ENCODE measurements at regions not wholly inside any gene's neighbourhood (a gene's known extent, or its start where the extent isn't known, plus 50 kb on each side); places are given as distances from the start of the nearest gene placed in this dataset.
A peak's percentile ranks its signal among the peaks of the same experiment; 100 is the strongest.

GRCh38 chr20:26218301-26218700 lies 521.6 kb upstream of the ZNF337 start:
- TF ChIP-seq ZC3H10 (CRISPR knock-in tag; IDR thresholded peaks at IDR 0.05) (0 out of 2 replicates have a peak, but pooled peaks have one; percentile 49), TOX (CRISPR knock-in tag; IDR thresholded peaks at IDR 0.05; ENCODE audit: borderline replicate concordance) (0 out of 2 replicates have a peak, but pooled peaks have one; percentile 67)

Measured in SK-N-SH treated with all-trans-retinoic acid at 6 μM for 48 hours (cell line).